Astrocyte (in vitro differentiated cells and primary cell): ENCODE measurements at regions not wholly inside any gene's neighbourhood (a gene's known extent, or its start where the extent isn't known, plus 50 kb on each side); places are given as distances from the start of the nearest gene placed in this dataset.

ENCODE experiments used
- DNase-seq: peaks from one replicate; pipeline ENCODE4 v3.0.0-alpha.2; 2010; ENCODE audit warnings: low read depth
- FAIRE-seq: peaks from 2 replicates; lab custom pipeline; 2011; peaks lifted over from hg19 to GRCh38; lab: Jason Lieb, UNC
- H2AFZ ChIP-seq: 2 replicates; pipeline ENCODE4 v1.6.0; 2012; ENCODE audit warnings: low read depth, low read length, inconsistent platforms
- H3K27ac ChIP-seq: 2 replicates; pipeline ENCODE4 v1.5.1; 2011; ENCODE audit warnings: low read depth, low read length, inconsistent platforms
- H3K27me3 ChIP-seq: 2 replicates; pipeline ENCODE4 v1.6.0; 2011; ENCODE audit warnings: low read length, inconsistent platforms; ENCODE audit not compliant: insufficient read depth
- H3K36me3 ChIP-seq: 2 replicates; pipeline ENCODE4 v1.5.1; 2011; ENCODE audit warnings: low read length, inconsistent platforms; ENCODE audit not compliant: insufficient read depth
- H3K4me1 ChIP-seq: 2 replicates; pipeline ENCODE4 v1.5.1; 2011; ENCODE audit warnings: low read length, inconsistent platforms; ENCODE audit not compliant: insufficient read depth
- H3K4me2 ChIP-seq: 2 replicates; pipeline ENCODE4 v1.6.0; 2012; ENCODE audit warnings: low read length, inconsistent platforms
- H3K4me3 ChIP-seq: 2 replicates; pipeline ENCODE4 v1.5.1; 2011; ENCODE audit warnings: low read depth, mild to moderate bottlenecking, low read length, inconsistent platforms; ENCODE audit not compliant: insufficient read depth
- H3K79me2 ChIP-seq: 2 replicates; pipeline ENCODE4 v1.6.0; 2012; ENCODE audit warnings: mild to moderate bottlenecking, low read length, inconsistent platforms; ENCODE audit not compliant: insufficient read depth
- H3K9ac ChIP-seq: 2 replicates; pipeline ENCODE4 v1.6.0; 2012; ENCODE audit warnings: mild to moderate bottlenecking, low read length, inconsistent platforms
- H3K9me3 ChIP-seq: 2 replicates; pipeline ENCODE4 v1.5.1; 2012; ENCODE audit warnings: low read depth, mild to moderate bottlenecking, low read length, inconsistent platforms; ENCODE audit not compliant: insufficient read depth
- H4K20me1 ChIP-seq: 2 replicates; pipeline ENCODE4 v1.6.0; 2012; ENCODE audit warnings: low read length, inconsistent platforms; ENCODE audit not compliant: insufficient read depth
- H3K27ac Mint-ChIP-seq: one replicate; pipeline ENCODE4 v1.8.0; 2021; ENCODE audit warnings: mild to moderate bottlenecking, mixed read lengths; ENCODE audit not compliant: unreplicated experiment
- H3K27me3 Mint-ChIP-seq: one replicate; pipeline ENCODE4 v1.8.0; 2021; ENCODE audit warnings: low read depth, mixed read lengths; ENCODE audit not compliant: unreplicated experiment
- H3K36me3 Mint-ChIP-seq: one replicate; pipeline ENCODE4 v1.8.0; 2021; ENCODE audit warnings: low read depth, mixed read lengths; ENCODE audit not compliant: unreplicated experiment
- H3K4me1 Mint-ChIP-seq: one replicate; pipeline ENCODE4 v1.8.0; 2021; ENCODE audit warnings: low read depth, mixed read lengths; ENCODE audit not compliant: unreplicated experiment
- H3K4me3 Mint-ChIP-seq: one replicate; pipeline ENCODE4 v1.8.0; 2021; ENCODE audit warnings: mild to moderate bottlenecking, moderate library complexity, mixed read lengths; ENCODE audit not compliant: unreplicated experiment
- H3K9me3 Mint-ChIP-seq: one replicate; pipeline ENCODE4 v1.8.0; 2021; ENCODE audit warnings: mild to moderate bottlenecking, mixed read lengths; ENCODE audit not compliant: unreplicated experiment
- CTCF ChIP-seq: IDR thresholded peaks from 2 replicates; pipeline ENCODE4 v1.5.1; 2011; ENCODE audit warnings: low read depth, mild to moderate bottlenecking, inconsistent platforms, low read length, moderate library complexity; ENCODE audit not compliant: insufficient read depth
- EZH2 ChIP-seq: IDR thresholded peaks from 2 replicates; pipeline ENCODE4 v1.6.1; 2012; ENCODE audit warnings: mild to moderate bottlenecking, low read length, inconsistent platforms; ENCODE audit not compliant: insufficient read depth

DNA sequence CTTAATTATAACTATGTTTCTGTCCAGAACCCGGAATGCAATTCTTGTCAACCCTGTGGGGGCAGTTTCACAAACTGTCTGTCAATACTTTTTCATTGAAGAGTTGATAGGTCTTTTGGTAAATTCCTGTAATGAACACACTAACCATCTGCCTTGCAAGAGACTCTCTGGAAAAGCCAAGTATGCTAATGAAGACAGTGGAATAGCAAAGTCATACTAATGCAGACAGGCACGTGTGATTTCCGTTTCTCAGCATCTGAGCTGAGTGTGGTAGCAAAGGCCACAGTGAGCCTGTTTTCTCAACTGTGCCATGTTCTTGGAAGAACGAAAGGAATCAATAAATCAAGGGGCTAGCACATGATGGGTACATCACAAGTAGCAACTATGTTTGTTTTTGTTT lies 494.1 kb upstream of the NRP1 start:
- peaks cover 2% of the 10 kb centered on the region for H3K36me3 Mint-ChIP-seq
- FAIRE-seq (no peak), DNase-seq (no peak)
- Histone ChIP-seq H3K79me2 (no peaks in the 10 kb centered on the region), H3K36me3 (no peaks in the 10 kb centered on the region), H3K27me3 (no peaks in the 10 kb centered on the region), H3K4me2 (no peak overlapping the region), H3K9me3 (no peaks in the 10 kb centered on the region), H3K4me3 (no peak overlapping the region), H3K4me1 (no peaks in the 10 kb centered on the region), H2AFZ (no peak overlapping the region), H4K20me1 (no peaks in the 10 kb centered on the region), H3K9ac (no peak overlapping the region), H3K27ac (no peak overlapping the region)
- H3K27me3 Mint-ChIP-seq: peaks cover 8% of the 10 kb centered on the region
- H3K4me3 Mint-ChIP-seq: no peak overlapping the region
- TF ChIP-seq CTCF: no peak
- no peak for TF ChIP-seq EZH2
- H3K9me3 Mint-ChIP-seq: no peaks in the 10 kb centered on the region
- H3K27ac Mint-ChIP-seq: no peak overlapping the region
- no peaks in the 10 kb centered on the region for H3K4me1 Mint-ChIP-seq

- FAIRE-seq: no peak
- no peak overlapping the region for H2AFZ ChIP-seq
Measured at GRCh38 chr10:33826186-33826585, 491.7 kb upstream of the NRP1 start.

More at GRCh38 chr10:33826186-33826585, 491.7 kb upstream of the NRP1 start:
- no peaks in the 10 kb centered on the region for H3K4me1 Mint-ChIP-seq
- peaks cover 2% of the 10 kb centered on the region for H3K36me3 Mint-ChIP-seq
- no peaks in the 10 kb centered on the region for H3K27me3 ChIP-seq
- H3K4me2 ChIP-seq: no peak overlapping the region
- H3K79me2 ChIP-seq: no peaks in the 10 kb centered on the region
- no peaks in the 10 kb centered on the region for H3K9me3 Mint-ChIP-seq
- no peak overlapping the region for H3K4me3 ChIP-seq
- no peaks in the 10 kb centered on the region for H4K20me1 ChIP-seq
- TF ChIP-seq CTCF (no peak), EZH2 (no peak)
- H3K27ac ChIP-seq: no peak overlapping the region
- no peak overlapping the region for H3K9ac ChIP-seq
- no peaks in the 10 kb centered on the region for H3K9me3 ChIP-seq
- no peak overlapping the region for H3K4me3 Mint-ChIP-seq
- no peak for DNase-seq
- peaks cover 2% of the 10 kb centered on the region for H3K27me3 Mint-ChIP-seq
- H3K36me3 ChIP-seq: no peaks in the 10 kb centered on the region
- no peaks in the 10 kb centered on the region for H3K4me1 ChIP-seq
- no peak overlapping the region for H3K27ac Mint-ChIP-seq
